PC-9 (cell line): ENCODE measurements at regions not wholly inside any gene's neighbourhood (a gene's known extent, or its start where the extent isn't known, plus 50 kb on each side); places are given as distances from the start of the nearest gene placed in this dataset.

Experiments
- EZH2 ChIP-seq: fragments of 200-600 bp; sonication (generic); IDR thresholded peaks from 2 replicates; pipeline ENCODE4 v1.8.0; 2017; ENCODE audit warnings: antibody characterized with exemption, low read depth
- TF ChIP-seq, protein P1 (sequence below): fragments of 200-600 bp; sonication (generic); conservative IDR thresholded peaks from 2 replicates; pipeline ENCODE4 v1.6.1; 2017; ENCODE audit warnings: mixed run types, antibody characterized with exemption, mild to moderate bottlenecking, moderate library complexity

DNA sequence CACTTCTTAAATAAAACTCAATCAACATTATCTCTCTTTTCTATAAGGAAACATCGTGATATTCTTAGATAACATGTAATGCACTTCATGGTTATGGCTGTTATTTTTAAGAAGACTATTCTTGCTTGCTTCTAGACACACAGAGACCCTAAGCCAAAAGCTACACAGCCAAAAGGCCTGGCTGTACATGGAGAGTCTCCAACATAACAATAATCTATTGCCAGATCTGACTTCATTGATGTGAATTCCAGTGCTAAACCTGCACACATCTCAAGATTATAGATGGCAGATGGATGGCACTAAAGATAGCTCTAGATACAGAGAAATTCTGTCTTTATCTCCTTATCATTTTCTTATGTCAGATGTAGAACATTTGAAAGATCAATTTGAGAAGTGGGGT is 811.6 kb upstream of the ZNF608 start:
- TF ChIP-seq, protein P1, sequence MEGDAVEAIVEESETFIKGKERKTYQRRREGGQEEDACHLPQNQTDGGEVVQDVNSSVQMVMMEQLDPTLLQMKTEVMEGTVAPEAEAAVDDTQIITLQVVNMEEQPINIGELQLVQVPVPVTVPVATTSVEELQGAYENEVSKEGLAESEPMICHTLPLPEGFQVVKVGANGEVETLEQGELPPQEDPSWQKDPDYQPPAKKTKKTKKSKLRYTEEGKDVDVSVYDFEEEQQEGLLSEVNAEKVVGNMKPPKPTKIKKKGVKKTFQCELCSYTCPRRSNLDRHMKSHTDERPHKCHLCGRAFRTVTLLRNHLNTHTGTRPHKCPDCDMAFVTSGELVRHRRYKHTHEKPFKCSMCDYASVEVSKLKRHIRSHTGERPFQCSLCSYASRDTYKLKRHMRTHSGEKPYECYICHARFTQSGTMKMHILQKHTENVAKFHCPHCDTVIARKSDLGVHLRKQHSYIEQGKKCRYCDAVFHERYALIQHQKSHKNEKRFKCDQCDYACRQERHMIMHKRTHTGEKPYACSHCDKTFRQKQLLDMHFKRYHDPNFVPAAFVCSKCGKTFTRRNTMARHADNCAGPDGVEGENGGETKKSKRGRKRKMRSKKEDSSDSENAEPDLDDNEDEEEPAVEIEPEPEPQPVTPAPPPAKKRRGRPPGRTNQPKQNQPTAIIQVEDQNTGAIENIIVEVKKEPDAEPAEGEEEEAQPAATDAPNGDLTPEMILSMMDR, result no peak
- no peak for TF ChIP-seq EZH2
